GM23338 (cell line): ENCODE measurements at regions not wholly inside any gene's neighbourhood (a gene's known extent, or its start where the extent isn't known, plus 50 kb on each side); places are given as distances from the start of the nearest gene placed in this dataset.

Experiments
- ATAC-seq: fragments of 200-7000 bp; cut with Tn5 transposase; 3 replicates; pipeline ENCODE4 v1.9.1; 2020
- DNase-seq: peaks from one replicate; pipeline ENCODE4 v3.0.0-alpha.2; 2015; ENCODE audit warnings: low spot score
- H2AFZ ChIP-seq: fragments of 200-600 bp; sonication (generic); 2 replicates; pipeline ENCODE4 v1.8.0; 2016; ENCODE audit warnings: antibody characterized with exemption, mild to moderate bottlenecking, moderate library complexity
- H3F3A ChIP-seq: fragments of 200-600 bp; sonication (generic); replicated peaks from 2 replicates; pipeline ENCODE4 v1.8.0; 2017; ENCODE audit warnings: antibody characterized with exemption, mixed run types, low read depth
- H3K27ac ChIP-seq: fragments of 200-600 bp; sonication (generic); 2 replicates; pipeline ENCODE4 v1.6.1; 2016; ENCODE audit warnings: low read depth
- H3K27me3 ChIP-seq: fragments of 200-600 bp; sonication (generic); 2 replicates; pipeline ENCODE4 v1.8.0; 2016; ENCODE audit warnings: mild to moderate bottlenecking, mixed run types, moderate library complexity; ENCODE audit not compliant: insufficient read depth
- H3K36me3 ChIP-seq: fragments of 200-600 bp; sonication (generic); 2 replicates; pipeline ENCODE4 v1.8.0; 2016; ENCODE audit warnings: mild to moderate bottlenecking; ENCODE audit not compliant: insufficient read depth
- H3K4me1 ChIP-seq: fragments of 200-600 bp; sonication (generic); 2 replicates; pipeline ENCODE4 v1.8.0; 2016; ENCODE audit warnings: mild to moderate bottlenecking, moderate library complexity; ENCODE audit not compliant: insufficient read depth
- H3K4me2 ChIP-seq: fragments of 200-600 bp; sonication (generic); 2 replicates; pipeline ENCODE4 v1.7.1; 2017; ENCODE audit warnings: mixed run types
- H3K4me3 ChIP-seq: fragments of 200-600 bp; sonication (generic); 2 replicates; pipeline ENCODE4 v1.6.1; 2016; ENCODE audit warnings: mixed run types
- H3K79me2 ChIP-seq: fragments of 200-600 bp; sonication (generic); replicated peaks from 2 replicates; pipeline ENCODE4 v1.8.0; 2017; ENCODE audit warnings: mild to moderate bottlenecking; ENCODE audit not compliant: insufficient read depth
- H3K9me2 ChIP-seq: fragments of 200-600 bp; sonication (generic); 2 replicates; pipeline ENCODE4 v1.8.0; 2017; ENCODE audit not compliant: insufficient read depth
- H4K20me1 ChIP-seq: fragments of 200-600 bp; sonication (generic); replicated peaks from 2 replicates; pipeline ENCODE4 v1.8.0; 2017; ENCODE audit warnings: mild to moderate bottlenecking; ENCODE audit not compliant: insufficient read depth
- H3K27ac Mint-ChIP-seq: 2 replicates; pipeline ENCODE4 v1.8.0; 2020; ENCODE audit warnings: inconsistent platforms, mild to moderate bottlenecking, moderate library complexity, mixed read lengths
- H3K27me3 Mint-ChIP-seq: 3 replicates; pipeline ENCODE4 v1.8.0; 2022; ENCODE audit warnings: low read depth, mild to moderate bottlenecking, moderate library complexity, mixed read lengths, inconsistent platforms; ENCODE audit not compliant: insufficient read depth, poor library complexity
- H3K36me3 Mint-ChIP-seq: 3 replicates; pipeline ENCODE4 v1.8.0; 2021; ENCODE audit warnings: low read depth, mild to moderate bottlenecking, inconsistent platforms, moderate library complexity, mixed read lengths
- H3K4me1 Mint-ChIP-seq: 3 replicates; pipeline ENCODE4 v1.8.0; 2020; ENCODE audit warnings: mild to moderate bottlenecking, inconsistent platforms, mixed read lengths
- H3K4me3 Mint-ChIP-seq: 3 replicates; pipeline ENCODE4 v1.8.0; 2021; ENCODE audit warnings: moderate library complexity, mild to moderate bottlenecking, inconsistent platforms, mixed read lengths
- H3K9me3 Mint-ChIP-seq: 3 replicates; pipeline ENCODE4 v1.8.0; 2020; ENCODE audit warnings: moderate library complexity, mild to moderate bottlenecking, inconsistent platforms, mixed read lengths
- CREB1 ChIP-seq: fragments of 250-450 bp; sonication (Bioruptor Pico); IDR thresholded peaks from 2 replicates; pipeline ENCODE4 v1.5.0; 2020; ENCODE audit warnings: low read depth, mild to moderate bottlenecking, moderate library complexity
- EZH2 ChIP-seq: fragments of 200-600 bp; sonication (generic); IDR thresholded peaks from one replicate; pipeline ENCODE4 v1.8.0; 2017; ENCODE audit warnings: antibody characterized with exemption, mild to moderate bottlenecking, low read depth; ENCODE audit not compliant: unreplicated experiment
- EZH2phosphoT487 ChIP-seq: fragments of 200-600 bp; sonication (generic); IDR thresholded peaks from one replicate; pipeline ENCODE4 v1.8.1; 2018; ENCODE audit warnings: antibody characterized with exemption; ENCODE audit not compliant: unreplicated experiment
- JUNB ChIP-seq: IDR thresholded peaks from one replicate; pipeline ENCODE4 v1.6.1; 2016; ENCODE audit warnings: antibody characterized with exemption; ENCODE audit not compliant: unreplicated experiment
- NANOG ChIP-seq: IDR thresholded peaks from 2 replicates; pipeline ENCODE4 v1.6.1; 2016; ENCODE audit warnings: antibody characterized with exemption, borderline replicate concordance
- POLR2AphosphoS5 ChIP-seq: IDR thresholded peaks from 2 replicates; pipeline ENCODE4 v1.6.1; 2016; ENCODE audit warnings: antibody characterized with exemption, low read depth
- STAT1 ChIP-seq: IDR thresholded peaks from one replicate; pipeline ENCODE4 v1.6.1; 2016; ENCODE audit warnings: antibody characterized with exemption; ENCODE audit not compliant: unreplicated experiment
- ZNF114 ChIP-seq: fragments of 250-450 bp; sonication (Bioruptor Pico); IDR thresholded peaks from 2 replicates; pipeline ENCODE4 v1.5.0; 2020; ENCODE audit warnings: mild to moderate bottlenecking, moderate library complexity
- ZNF331 ChIP-seq: fragments of 250-450 bp; sonication (Bioruptor Pico); IDR thresholded peaks from 2 replicates; pipeline ENCODE4 v1.5.0; 2020; ENCODE audit warnings: low read depth, mild to moderate bottlenecking, moderate library complexity
- TF ChIP-seq, protein P1 (sequence below): IDR thresholded peaks from 2 replicates; pipeline ENCODE4 v1.6.1; 2016; ENCODE audit warnings: antibody characterized with exemption
- TF ChIP-seq, protein P2 (sequence below): IDR thresholded peaks from one replicate; pipeline ENCODE4 v1.6.1; 2018; ENCODE audit warnings: antibody characterized with exemption; ENCODE audit not compliant: unreplicated experiment
- TF ChIP-seq, protein P3 (sequence below): fragments of 250-450 bp; sonication (Bioruptor Pico); IDR thresholded peaks from 2 replicates; pipeline ENCODE4 v1.5.0; 2020; ENCODE audit warnings: mild to moderate bottlenecking, moderate library complexity
- TF ChIP-seq, protein P4 (sequence below), 2 experiments: fragments of 200-600 bp in 1 of 2; sonication (generic) in 1 of 2; conservative IDR thresholded peaks; 2 replicates each; pipeline versions ENCODE4 v1.5.1 to v1.6.1; 2016 to 2017; ENCODE audit warnings: antibody characterized with exemption in 2 of 2, low read depth in 2 of 2, mild to moderate bottlenecking in 2 of 2, moderate library complexity in 1 of 2

DNA sequence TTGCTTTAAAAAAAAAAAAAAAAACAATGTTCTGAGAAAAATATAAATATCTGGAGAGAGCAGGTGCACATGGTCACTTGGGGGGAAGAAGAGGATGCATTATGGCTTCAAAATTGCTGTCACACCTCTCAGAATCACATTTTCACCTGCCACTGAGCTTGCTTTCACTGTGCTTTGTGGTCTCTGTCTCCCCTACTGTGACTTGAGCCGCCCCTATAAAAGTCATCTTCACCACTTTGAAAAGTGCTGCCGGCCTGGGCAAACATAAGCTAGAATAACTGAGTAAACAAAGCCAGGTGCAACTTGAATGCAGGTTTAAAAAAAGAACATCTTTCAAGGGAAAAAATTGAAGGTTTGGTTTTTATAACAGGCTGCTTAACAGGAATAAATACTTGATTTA lies 368.1 kb upstream of the GRIA1 start:
- TF ChIP-seq NANOG (no peak), ZNF331 (CRISPR knock-in tag) (no peak), EZH2phosphoT487 (no peak), STAT1 (no peak), ZNF114 (CRISPR knock-in tag) (no peak), JUNB (no peak), POLR2AphosphoS5 (no peak), EZH2 (no peak), CREB1 (no peak)
- TF ChIP-seq, protein P1, sequence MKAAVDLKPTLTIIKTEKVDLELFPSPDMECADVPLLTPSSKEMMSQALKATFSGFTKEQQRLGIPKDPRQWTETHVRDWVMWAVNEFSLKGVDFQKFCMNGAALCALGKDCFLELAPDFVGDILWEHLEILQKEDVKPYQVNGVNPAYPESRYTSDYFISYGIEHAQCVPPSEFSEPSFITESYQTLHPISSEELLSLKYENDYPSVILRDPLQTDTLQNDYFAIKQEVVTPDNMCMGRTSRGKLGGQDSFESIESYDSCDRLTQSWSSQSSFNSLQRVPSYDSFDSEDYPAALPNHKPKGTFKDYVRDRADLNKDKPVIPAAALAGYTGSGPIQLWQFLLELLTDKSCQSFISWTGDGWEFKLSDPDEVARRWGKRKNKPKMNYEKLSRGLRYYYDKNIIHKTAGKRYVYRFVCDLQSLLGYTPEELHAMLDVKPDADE = no peak
- TF ChIP-seq, protein P2, sequence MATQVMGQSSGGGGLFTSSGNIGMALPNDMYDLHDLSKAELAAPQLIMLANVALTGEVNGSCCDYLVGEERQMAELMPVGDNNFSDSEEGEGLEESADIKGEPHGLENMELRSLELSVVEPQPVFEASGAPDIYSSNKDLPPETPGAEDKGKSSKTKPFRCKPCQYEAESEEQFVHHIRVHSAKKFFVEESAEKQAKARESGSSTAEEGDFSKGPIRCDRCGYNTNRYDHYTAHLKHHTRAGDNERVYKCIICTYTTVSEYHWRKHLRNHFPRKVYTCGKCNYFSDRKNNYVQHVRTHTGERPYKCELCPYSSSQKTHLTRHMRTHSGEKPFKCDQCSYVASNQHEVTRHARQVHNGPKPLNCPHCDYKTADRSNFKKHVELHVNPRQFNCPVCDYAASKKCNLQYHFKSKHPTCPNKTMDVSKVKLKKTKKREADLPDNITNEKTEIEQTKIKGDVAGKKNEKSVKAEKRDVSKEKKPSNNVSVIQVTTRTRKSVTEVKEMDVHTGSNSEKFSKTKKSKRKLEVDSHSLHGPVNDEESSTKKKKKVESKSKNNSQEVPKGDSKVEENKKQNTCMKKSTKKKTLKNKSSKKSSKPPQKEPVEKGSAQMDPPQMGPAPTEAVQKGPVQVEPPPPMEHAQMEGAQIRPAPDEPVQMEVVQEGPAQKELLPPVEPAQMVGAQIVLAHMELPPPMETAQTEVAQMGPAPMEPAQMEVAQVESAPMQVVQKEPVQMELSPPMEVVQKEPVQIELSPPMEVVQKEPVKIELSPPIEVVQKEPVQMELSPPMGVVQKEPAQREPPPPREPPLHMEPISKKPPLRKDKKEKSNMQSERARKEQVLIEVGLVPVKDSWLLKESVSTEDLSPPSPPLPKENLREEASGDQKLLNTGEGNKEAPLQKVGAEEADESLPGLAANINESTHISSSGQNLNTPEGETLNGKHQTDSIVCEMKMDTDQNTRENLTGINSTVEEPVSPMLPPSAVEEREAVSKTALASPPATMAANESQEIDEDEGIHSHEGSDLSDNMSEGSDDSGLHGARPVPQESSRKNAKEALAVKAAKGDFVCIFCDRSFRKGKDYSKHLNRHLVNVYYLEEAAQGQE = no peak
- TF ChIP-seq, protein P3, sequence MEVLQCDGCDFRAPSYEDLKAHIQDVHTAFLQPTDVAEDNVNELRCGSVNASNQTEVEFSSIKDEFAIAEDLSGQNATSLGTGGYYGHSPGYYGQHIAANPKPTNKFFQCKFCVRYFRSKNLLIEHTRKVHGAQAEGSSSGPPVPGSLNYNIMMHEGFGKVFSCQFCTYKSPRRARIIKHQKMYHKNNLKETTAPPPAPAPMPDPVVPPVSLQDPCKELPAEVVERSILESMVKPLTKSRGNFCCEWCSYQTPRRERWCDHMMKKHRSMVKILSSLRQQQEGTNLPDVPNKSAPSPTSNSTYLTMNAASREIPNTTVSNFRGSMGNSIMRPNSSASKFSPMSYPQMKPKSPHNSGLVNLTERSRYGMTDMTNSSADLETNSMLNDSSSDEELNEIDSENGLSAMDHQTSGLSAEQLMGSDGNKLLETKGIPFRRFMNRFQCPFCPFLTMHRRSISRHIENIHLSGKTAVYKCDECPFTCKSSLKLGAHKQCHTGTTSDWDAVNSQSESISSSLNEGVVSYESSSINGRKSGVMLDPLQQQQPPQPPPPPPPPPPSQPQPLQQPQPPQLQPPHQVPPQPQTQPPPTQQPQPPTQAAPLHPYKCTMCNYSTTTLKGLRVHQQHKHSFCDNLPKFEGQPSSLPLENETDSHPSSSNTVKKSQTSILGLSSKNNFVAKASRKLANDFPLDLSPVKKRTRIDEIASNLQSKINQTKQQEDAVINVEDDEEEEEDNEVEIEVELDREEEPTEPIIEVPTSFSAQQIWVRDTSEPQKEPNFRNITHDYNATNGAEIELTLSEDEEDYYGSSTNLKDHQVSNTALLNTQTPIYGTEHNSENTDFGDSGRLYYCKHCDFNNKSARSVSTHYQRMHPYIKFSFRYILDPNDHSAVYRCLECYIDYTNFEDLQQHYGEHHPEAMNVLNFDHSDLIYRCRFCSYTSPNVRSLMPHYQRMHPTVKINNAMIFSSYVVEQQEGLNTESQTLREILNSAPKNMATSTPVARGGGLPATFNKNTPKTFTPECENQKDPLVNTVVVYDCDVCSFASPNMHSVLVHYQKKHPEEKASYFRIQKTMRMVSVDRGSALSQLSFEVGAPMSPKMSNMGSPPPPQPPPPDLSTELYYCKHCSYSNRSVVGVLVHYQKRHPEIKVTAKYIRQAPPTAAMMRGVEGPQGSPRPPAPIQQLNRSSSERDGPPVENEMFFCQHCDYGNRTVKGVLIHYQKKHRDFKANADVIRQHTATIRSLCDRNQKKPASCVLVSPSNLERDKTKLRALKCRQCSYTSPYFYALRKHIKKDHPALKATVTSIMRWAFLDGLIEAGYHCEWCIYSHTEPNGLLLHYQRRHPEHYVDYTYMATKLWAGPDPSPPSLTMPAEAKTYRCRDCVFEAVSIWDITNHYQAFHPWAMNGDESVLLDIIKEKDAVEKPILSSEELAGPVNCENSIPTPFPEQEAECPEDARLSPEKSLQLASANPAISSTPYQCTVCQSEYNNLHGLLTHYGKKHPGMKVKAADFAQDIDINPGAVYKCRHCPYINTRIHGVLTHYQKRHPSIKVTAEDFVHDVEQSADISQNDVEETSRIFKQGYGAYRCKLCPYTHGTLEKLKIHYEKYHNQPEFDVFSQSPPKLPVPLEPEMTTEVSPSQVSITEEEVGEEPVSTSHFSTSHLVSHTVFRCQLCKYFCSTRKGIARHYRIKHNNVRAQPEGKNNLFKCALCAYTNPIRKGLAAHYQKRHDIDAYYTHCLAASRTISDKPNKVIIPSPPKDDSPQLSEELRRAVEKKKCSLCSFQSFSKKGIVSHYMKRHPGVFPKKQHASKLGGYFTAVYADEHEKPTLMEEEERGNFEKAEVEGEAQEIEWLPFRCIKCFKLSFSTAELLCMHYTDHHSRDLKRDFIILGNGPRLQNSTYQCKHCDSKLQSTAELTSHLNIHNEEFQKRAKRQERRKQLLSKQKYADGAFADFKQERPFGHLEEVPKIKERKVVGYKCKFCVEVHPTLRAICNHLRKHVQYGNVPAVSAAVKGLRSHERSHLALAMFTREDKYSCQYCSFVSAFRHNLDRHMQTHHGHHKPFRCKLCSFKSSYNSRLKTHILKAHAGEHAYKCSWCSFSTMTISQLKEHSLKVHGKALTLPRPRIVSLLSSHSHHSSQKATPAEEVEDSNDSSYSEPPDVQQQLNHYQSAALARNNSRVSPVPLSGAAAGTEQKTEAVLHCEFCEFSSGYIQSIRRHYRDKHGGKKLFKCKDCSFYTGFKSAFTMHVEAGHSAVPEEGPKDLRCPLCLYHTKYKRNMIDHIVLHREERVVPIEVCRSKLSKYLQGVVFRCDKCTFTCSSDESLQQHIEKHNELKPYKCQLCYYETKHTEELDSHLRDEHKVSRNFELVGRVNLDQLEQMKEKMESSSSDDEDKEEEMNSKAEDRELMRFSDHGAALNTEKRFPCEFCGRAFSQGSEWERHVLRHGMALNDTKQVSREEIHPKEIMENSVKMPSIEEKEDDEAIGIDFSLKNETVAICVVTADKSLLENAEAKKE = no peak
- TF ChIP-seq, protein P4, sequence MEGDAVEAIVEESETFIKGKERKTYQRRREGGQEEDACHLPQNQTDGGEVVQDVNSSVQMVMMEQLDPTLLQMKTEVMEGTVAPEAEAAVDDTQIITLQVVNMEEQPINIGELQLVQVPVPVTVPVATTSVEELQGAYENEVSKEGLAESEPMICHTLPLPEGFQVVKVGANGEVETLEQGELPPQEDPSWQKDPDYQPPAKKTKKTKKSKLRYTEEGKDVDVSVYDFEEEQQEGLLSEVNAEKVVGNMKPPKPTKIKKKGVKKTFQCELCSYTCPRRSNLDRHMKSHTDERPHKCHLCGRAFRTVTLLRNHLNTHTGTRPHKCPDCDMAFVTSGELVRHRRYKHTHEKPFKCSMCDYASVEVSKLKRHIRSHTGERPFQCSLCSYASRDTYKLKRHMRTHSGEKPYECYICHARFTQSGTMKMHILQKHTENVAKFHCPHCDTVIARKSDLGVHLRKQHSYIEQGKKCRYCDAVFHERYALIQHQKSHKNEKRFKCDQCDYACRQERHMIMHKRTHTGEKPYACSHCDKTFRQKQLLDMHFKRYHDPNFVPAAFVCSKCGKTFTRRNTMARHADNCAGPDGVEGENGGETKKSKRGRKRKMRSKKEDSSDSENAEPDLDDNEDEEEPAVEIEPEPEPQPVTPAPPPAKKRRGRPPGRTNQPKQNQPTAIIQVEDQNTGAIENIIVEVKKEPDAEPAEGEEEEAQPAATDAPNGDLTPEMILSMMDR (conservative IDR thresholded peaks at IDR 0.05; ENCODE audit: low read depth in 2 of 2) = no peak
- Histone ChIP-seq H3K4me3 (no peak overlapping the region), H3K4me2 (no peak overlapping the region), H3K27ac (no peak overlapping the region), H2AFZ (no peak overlapping the region), H3K4me1 (no peaks in the 10 kb centered on the region), H3K9me2 (no peaks in the 10 kb centered on the region), H3K79me2 (no peaks in the 10 kb centered on the region), H3K36me3 (no peaks in the 10 kb centered on the region), H3F3A (no peaks in the 10 kb centered on the region), H3K27me3 (no peaks in the 10 kb centered on the region), H4K20me1 (no peaks in the 10 kb centered on the region)
- Mint-ChIP-seq H3K27ac (no peak overlapping the region), H3K4me1 (peaks cover 11% of the 10 kb centered on the region; the same call in 2 of the 3 replicates), H3K4me3 (no peak overlapping the region), H3K9me3 (peaks cover 2% of the 10 kb centered on the region; the same call in 1 of the 3 replicates), H3K27me3 (no peaks in the 10 kb centered on the region), H3K36me3 (no peaks in the 10 kb centered on the region)
- ATAC-seq = no peak; the same call in 2 of the 3 replicates
- DNase-seq = no peak
